Chondrocyte (in vitro differentiated cells): ENCODE measurements at regions not wholly inside any gene's neighbourhood (a gene's known extent, or its start where the extent isn't known, plus 50 kb on each side); places are given as distances from the start of the nearest gene placed in this dataset.
A peak's percentile ranks its signal among the peaks of the same experiment; 100 is the strongest.

ENCODE experiments used
- DNase-seq: peaks from one replicate; pipeline ENCODE4 v3.0.0; 2021; ENCODE audit warnings: mixed read lengths, low spot score
- H3K27ac Mint-ChIP-seq: one replicate; pipeline ENCODE4 v1.8.0; 2021; ENCODE audit warnings: mild to moderate bottlenecking, moderate library complexity, mixed read lengths; ENCODE audit not compliant: unreplicated experiment
- H3K27me3 Mint-ChIP-seq: 2 replicates; pipeline ENCODE4 v1.8.0; 2021; ENCODE audit warnings: low read depth, mixed read lengths
- H3K36me3 Mint-ChIP-seq: 2 replicates; pipeline ENCODE4 v1.8.0; 2021; ENCODE audit warnings: low read depth, mixed read lengths
- H3K4me1 Mint-ChIP-seq: 2 replicates; pipeline ENCODE4 v1.8.0; 2021; ENCODE audit warnings: low read depth, mild to moderate bottlenecking, mixed read lengths
- H3K4me3 Mint-ChIP-seq: one replicate; pipeline ENCODE4 v1.8.0; 2021; ENCODE audit warnings: mild to moderate bottlenecking, moderate library complexity, mixed read lengths; ENCODE audit not compliant: unreplicated experiment
- H3K9me3 Mint-ChIP-seq: 2 replicates; pipeline ENCODE4 v1.8.0; 2021; ENCODE audit warnings: low read depth, mixed read lengths
- TF ChIP-seq, protein P1 (sequence below): fragments of 200-600 bp; sonication (generic); IDR thresholded peaks from 2 replicates; pipeline ENCODE4 v1.5.0; 2021; ENCODE audit warnings: antibody characterized with exemption, mild to moderate bottlenecking, moderate library complexity

DNA sequence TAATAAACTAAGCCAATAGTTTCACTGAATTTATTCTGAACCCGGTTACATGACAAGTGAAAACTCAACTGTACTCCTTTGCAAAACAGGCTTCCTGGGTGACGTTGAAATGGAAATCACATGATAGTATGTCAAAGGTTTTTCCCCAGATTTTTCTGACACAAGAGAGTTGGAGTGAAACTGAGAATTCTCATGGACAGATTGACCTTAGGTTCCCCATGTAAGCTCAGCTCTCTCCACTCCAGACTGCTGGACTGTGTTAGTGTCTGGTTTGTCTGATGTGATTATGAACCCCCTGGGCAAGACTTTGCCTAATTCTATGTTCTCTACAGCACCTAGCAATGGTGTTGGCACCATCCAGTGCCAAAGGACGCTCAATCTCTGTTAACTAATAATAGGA, 219.7 kb upstream of the COL8A1 start:
- peaks cover 6% of the 10 kb centered on the region for H3K36me3 Mint-ChIP-seq
- no peaks in the 10 kb centered on the region for H3K9me3 Mint-ChIP-seq
- H3K27me3 Mint-ChIP-seq = no peaks in the 10 kb centered on the region
- H3K4me1 Mint-ChIP-seq = peaks cover 86% of the 10 kb centered on the region
- peak overlapping the region; percentile 88 for H3K27ac Mint-ChIP-seq
- no peak for DNase-seq
- no peak overlapping the region for H3K4me3 Mint-ChIP-seq
- TF ChIP-seq, protein P1, sequence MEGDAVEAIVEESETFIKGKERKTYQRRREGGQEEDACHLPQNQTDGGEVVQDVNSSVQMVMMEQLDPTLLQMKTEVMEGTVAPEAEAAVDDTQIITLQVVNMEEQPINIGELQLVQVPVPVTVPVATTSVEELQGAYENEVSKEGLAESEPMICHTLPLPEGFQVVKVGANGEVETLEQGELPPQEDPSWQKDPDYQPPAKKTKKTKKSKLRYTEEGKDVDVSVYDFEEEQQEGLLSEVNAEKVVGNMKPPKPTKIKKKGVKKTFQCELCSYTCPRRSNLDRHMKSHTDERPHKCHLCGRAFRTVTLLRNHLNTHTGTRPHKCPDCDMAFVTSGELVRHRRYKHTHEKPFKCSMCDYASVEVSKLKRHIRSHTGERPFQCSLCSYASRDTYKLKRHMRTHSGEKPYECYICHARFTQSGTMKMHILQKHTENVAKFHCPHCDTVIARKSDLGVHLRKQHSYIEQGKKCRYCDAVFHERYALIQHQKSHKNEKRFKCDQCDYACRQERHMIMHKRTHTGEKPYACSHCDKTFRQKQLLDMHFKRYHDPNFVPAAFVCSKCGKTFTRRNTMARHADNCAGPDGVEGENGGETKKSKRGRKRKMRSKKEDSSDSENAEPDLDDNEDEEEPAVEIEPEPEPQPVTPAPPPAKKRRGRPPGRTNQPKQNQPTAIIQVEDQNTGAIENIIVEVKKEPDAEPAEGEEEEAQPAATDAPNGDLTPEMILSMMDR = peak; percentile 30

DNA sequence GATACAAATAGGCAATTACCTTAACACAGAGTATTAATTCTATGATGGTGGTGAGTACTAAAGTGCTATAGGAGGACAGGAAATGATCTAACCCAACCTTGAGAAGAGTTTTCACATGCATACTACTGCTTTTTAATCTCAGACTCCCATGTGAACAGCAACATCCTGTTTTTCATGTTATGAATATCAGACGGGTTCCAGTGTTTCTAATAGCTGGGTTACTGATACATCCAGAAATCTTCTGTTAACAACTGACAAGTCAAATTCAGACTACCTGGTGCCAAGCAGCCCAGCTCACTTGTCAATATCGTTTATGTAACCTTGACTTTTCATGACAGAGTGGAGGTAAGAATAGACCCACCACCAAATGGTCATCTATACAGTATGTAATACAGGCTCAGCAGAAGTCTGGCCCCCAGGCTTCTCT, 220.2 kb upstream of the COL8A1 start:
- no peak for DNase-seq
- Mint-ChIP-seq H3K4me3 (no peak overlapping the region), H3K27me3 (no peaks in the 10 kb centered on the region), H3K9me3 (no peaks in the 10 kb centered on the region), H3K4me1 (peaks cover 87% of the 10 kb centered on the region), H3K27ac (peak overlapping the region; percentile 88), H3K36me3 (peaks cover 6% of the 10 kb centered on the region)
- TF ChIP-seq, protein P1 = no peak

DNA sequence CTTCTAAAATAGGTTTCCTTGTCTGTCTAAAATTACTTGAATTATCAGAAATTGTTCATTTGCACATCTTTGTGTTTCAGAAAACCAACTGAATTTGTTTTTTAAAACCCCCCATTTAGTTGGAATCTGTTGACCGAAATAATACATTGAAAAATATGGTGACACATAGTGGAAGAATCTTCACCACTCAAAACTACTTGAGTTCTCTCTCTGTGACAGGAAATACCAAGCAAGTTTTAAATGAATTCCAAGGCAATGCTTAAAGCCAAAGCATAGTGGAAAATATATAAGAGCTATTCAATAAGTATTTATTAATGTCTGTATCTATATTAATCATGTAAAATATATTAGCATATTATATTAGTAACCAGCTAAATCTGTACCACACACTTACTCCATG, 224.9 kb upstream of the COL8A1 start:
- Mint-ChIP-seq H3K4me1 (peaks cover 90% of the 10 kb centered on the region), H3K9me3 (peaks cover 8% of the 10 kb centered on the region), H3K27me3 (no peaks in the 10 kb centered on the region), H3K36me3 (peaks cover 12% of the 10 kb centered on the region), H3K27ac (peak overlapping the region; percentile 89), H3K4me3 (peak overlapping the region; percentile 16)
- DNase-seq = no peak
- TF ChIP-seq, protein P1 = no peak

DNA sequence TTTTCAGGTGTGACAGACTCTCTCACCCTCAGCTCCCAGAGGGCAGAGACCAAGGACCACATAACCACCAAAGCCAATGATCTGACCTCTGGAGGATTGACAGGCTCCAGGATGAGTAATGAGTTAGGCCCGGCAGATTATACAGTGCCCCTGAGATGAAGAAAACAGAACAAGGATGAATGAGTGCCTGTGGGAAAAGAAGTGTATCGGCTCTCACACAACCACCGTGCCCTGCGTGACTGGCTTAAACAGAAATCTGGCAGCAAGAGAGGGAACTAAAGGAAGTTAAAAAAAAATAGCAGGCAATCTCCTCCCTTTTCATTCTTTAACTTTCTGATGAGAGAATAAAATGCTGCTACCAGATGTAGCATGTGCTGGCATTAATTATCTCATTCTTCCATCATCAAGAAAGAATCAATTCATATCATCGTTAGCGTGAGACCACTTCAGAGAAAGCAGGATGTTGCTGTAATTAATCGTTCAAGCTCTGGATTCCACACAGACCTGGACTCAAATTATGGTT, 227.5 kb upstream of the COL8A1 start:
- no peak for DNase-seq
- H3K27ac Mint-ChIP-seq = peak overlapping the region; percentile 97
- peaks cover 75% of the 10 kb centered on the region for H3K4me1 Mint-ChIP-seq
- peak overlapping the region; percentile 2 for H3K4me3 Mint-ChIP-seq
- TF ChIP-seq, protein P1 = no peak
- no peaks in the 10 kb centered on the region for H3K27me3 Mint-ChIP-seq
- H3K9me3 Mint-ChIP-seq = peaks cover 17% of the 10 kb centered on the region
- peaks cover 26% of the 10 kb centered on the region for H3K36me3 Mint-ChIP-seq

DNA sequence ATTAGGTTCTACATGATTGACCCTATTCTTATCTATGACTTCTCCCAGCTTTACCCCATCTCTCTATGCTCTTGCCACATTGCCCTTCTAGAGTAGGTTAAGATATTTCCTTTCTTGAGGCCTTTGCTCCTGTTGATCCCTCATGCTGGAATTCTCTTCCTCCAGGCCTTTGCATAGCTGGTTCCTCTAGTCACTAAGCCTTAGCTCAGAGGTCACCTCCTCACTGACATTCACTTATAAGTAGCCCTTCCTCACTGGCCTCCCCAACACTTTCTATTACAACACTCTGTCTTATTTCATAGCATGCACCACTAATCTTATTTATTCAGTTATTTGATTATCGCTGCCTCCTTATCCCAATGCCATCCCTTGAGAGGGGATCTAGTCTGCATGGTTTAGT, 228.4 kb upstream of the COL8A1 start:
- TF ChIP-seq, protein P1 = no peak
- Mint-ChIP-seq H3K9me3 (peaks cover 17% of the 10 kb centered on the region), H3K27me3 (no peaks in the 10 kb centered on the region), H3K4me3 (no peak overlapping the region), H3K27ac (peak overlapping the region; percentile 97), H3K4me1 (peaks cover 68% of the 10 kb centered on the region), H3K36me3 (peaks cover 27% of the 10 kb centered on the region)
- no peak for DNase-seq
